IMR-90 (cell line): ENCODE measurements at regions not wholly inside any gene's neighbourhood (a gene's known extent, or its start where the extent isn't known, plus 50 kb on each side); places are given as distances from the start of the nearest gene placed in this dataset.

Experiments
- ATAC-seq: fragments of 200-7000 bp; cut with Tn5 transposase; 2 replicates; pipeline ENCODE4 v1.9.1; 2020; ENCODE audit warnings: low read depth, mild to moderate bottlenecking, moderate library complexity
- BruUV-seq: library from RNA; stranded (reverse); fragments of 400-500 nt; replicated peaks from 2 replicates; lab custom pipeline; 2021; lab: Mats Ljungman, UMichigan
- CTCF ChIA-PET: fragments of 300-600 bp; formaldehyde crosslinking; extraction: SDS; loops from one replicate; lab custom pipeline; 2021; ENCODE audit warnings: antibody characterized with exemption; lab: Yijun Ruan, JAX
- POLR2A ChIA-PET: fragments of 300-600 bp; sonication (Branson Sonifier 250); formaldehyde crosslinking; loops from one replicate; lab custom pipeline; 2022; ENCODE audit warnings: antibody characterized with exemption; ENCODE audit not compliant: unreplicated experiment; lab: Charles Lee
- DNase-seq: peaks from one replicate; pipeline ENCODE4 v3.0.0; 2013
- H2AFZ ChIP-seq: replicated peaks from 2 replicates; pipeline ENCODE3; 2013; ENCODE audit warnings: low read length, mild to moderate bottlenecking; ENCODE audit not compliant: poor library complexity
- H2AK5ac ChIP-seq: 2 replicates; pipeline ENCODE4 v1.6.1; 2013; ENCODE audit warnings: low read depth, low read length, inconsistent platforms
- H2AK9ac ChIP-seq: replicated peaks from 2 replicates; pipeline ENCODE3; 2013; ENCODE audit warnings: mild to moderate bottlenecking, low read depth, low read length, moderate library complexity; ENCODE audit not compliant: poor library complexity
- H2BK120ac ChIP-seq: 2 replicates; pipeline ENCODE4 v1.6.1; 2013; ENCODE audit warnings: low read depth, low read length, inconsistent platforms
- H2BK15ac ChIP-seq: 3 replicates; pipeline ENCODE4 v1.6.1; 2013; ENCODE audit warnings: low read depth, low read length, inconsistent platforms
- H2BK20ac ChIP-seq: 2 replicates; pipeline ENCODE4 v1.6.1; 2013; ENCODE audit warnings: low read depth, mild to moderate bottlenecking, inconsistent platforms, low read length, moderate library complexity
- H2BK5ac ChIP-seq: 2 replicates; pipeline ENCODE4 v1.6.1; 2013; ENCODE audit warnings: mild to moderate bottlenecking, low read depth, low read length, inconsistent platforms; ENCODE audit not compliant: poor library complexity, severe bottlenecking
- H3K14ac ChIP-seq: replicated peaks from 2 replicates; pipeline ENCODE4 v1.6.1; 2013; ENCODE audit warnings: low read depth, low read length, inconsistent platforms
- H3K18ac ChIP-seq: 2 replicates; pipeline ENCODE4 v1.6.1; 2013; ENCODE audit warnings: low read depth, low read length, control low read depth
- H3K23ac ChIP-seq: 2 replicates; pipeline ENCODE4 v1.6.1; 2013; ENCODE audit warnings: low read depth, low read length, inconsistent platforms
- H3K27ac ChIP-seq: 2 replicates; pipeline ENCODE4 v1.5.1; 2013; ENCODE audit warnings: mild to moderate bottlenecking, control low read depth, low read length; ENCODE audit not compliant: insufficient read depth
- H3K27me3 ChIP-seq: 2 replicates; pipeline ENCODE4 v1.6.1; 2013; ENCODE audit warnings: low read length; ENCODE audit not compliant: control insufficient read depth, insufficient read depth
- H3K36me3 ChIP-seq: 2 replicates; pipeline ENCODE4 v1.6.1; 2013; ENCODE audit warnings: low read length, mixed read lengths; ENCODE audit not compliant: control insufficient read depth, insufficient read depth
- H3K4ac ChIP-seq: 2 replicates; pipeline ENCODE4 v1.6.1; 2013; ENCODE audit warnings: low read depth, low read length, inconsistent platforms
- H3K4me1 ChIP-seq: 2 replicates; pipeline ENCODE4 v1.6.1; 2013; ENCODE audit warnings: low read length, mixed read lengths; ENCODE audit not compliant: control insufficient read depth, insufficient read depth
- H3K4me2 ChIP-seq: 2 replicates; pipeline ENCODE4 v1.6.1; 2013; ENCODE audit warnings: low read depth, mild to moderate bottlenecking, control low read depth, low read length, moderate library complexity
- H3K4me3 ChIP-seq: 2 replicates; pipeline ENCODE4 v1.5.1; 2013; ENCODE audit warnings: low read depth, mild to moderate bottlenecking, control low read depth, low read length, moderate library complexity; ENCODE audit not compliant: insufficient read depth
- H3K56ac ChIP-seq: 2 replicates; pipeline ENCODE4 v1.6.1; 2013; ENCODE audit warnings: low read length, inconsistent platforms; ENCODE audit not compliant: insufficient read depth; ENCODE audit errors: extremely low read depth
- H3K79me1 ChIP-seq, 2 experiments: 2 replicates each; pipeline ENCODE4 v1.6.1; 2013; ENCODE audit warnings: low read length in 2 of 2, inconsistent platforms in 1 of 2, low read depth in 1 of 2
- H3K9ac ChIP-seq: 2 replicates; pipeline ENCODE4 v1.6.1; 2013; ENCODE audit warnings: low read depth, low read length, control low read depth
- H3K9me1 ChIP-seq: 2 replicates; pipeline ENCODE4 v1.6.1; 2013; ENCODE audit warnings: low read length, inconsistent platforms; ENCODE audit not compliant: insufficient read depth
- H3K9me3 ChIP-seq: 2 replicates; pipeline ENCODE4 v1.6.1; 2013; ENCODE audit warnings: low read length; ENCODE audit not compliant: control insufficient read depth, insufficient read depth
- H4K20me1 ChIP-seq: 2 replicates; pipeline ENCODE4 v1.6.1; 2013; ENCODE audit warnings: low read length, inconsistent platforms; ENCODE audit not compliant: insufficient read depth
- H4K5ac ChIP-seq: 2 replicates; pipeline ENCODE4 v1.6.1; 2013; ENCODE audit warnings: mild to moderate bottlenecking, low read depth, low read length, control low read depth
- H4K8ac ChIP-seq, 2 experiments: 2 replicates each; pipeline ENCODE4 v1.6.1; 2013; ENCODE audit warnings: low read depth in 2 of 2, low read length in 2 of 2, control low read depth in 1 of 2, inconsistent platforms in 1 of 2
- H4K91ac ChIP-seq: 2 replicates; pipeline ENCODE4 v1.6.1; 2013; ENCODE audit warnings: low read depth, low read length, inconsistent platforms; ENCODE audit not compliant: insufficient read depth
- BHLHE40 ChIP-seq: fragments of 150-350 bp; IDR thresholded peaks from 2 replicates; pipeline ENCODE4 v1.6.1; 2016; ENCODE audit warnings: mild to moderate bottlenecking, low read depth, low read length
- CEBPB ChIP-seq: IDR thresholded peaks from 2 replicates; pipeline ENCODE4 v1.6.1; 2012; ENCODE audit warnings: low read depth, low read length, improper control_type of control experiment
- CHD1 ChIP-seq: IDR thresholded peaks from 2 replicates; pipeline ENCODE4 v1.6.1; 2012; ENCODE audit warnings: low read depth, low read length, improper control_type of control experiment
- FOS ChIP-seq: fragments of 150-350 bp; IDR thresholded peaks from 2 replicates; pipeline ENCODE4 v1.6.1; 2016; ENCODE audit warnings: low read depth, low read length
- MAFK ChIP-seq: IDR thresholded peaks from 2 replicates; pipeline ENCODE4 v1.6.1; 2012; ENCODE audit warnings: low read depth, low read length, improper control_type of control experiment
- MAZ ChIP-seq: IDR thresholded peaks from 2 replicates; pipeline ENCODE4 v1.6.1; 2012; ENCODE audit warnings: low read depth, mild to moderate bottlenecking, low read length, improper control_type of control experiment, moderate library complexity, borderline replicate concordance
- MXI1 ChIP-seq: IDR thresholded peaks from 2 replicates; pipeline ENCODE4 v1.6.1; 2012; ENCODE audit warnings: low read depth, mild to moderate bottlenecking, low read length, moderate library complexity, borderline replicate concordance
- NFE2L2 ChIP-seq: fragments of 150-350 bp; IDR thresholded peaks from 2 replicates; pipeline ENCODE4 v1.6.1; 2016; ENCODE audit warnings: low read depth, mild to moderate bottlenecking, low read length
- POLR2A ChIP-seq: IDR thresholded peaks from 2 replicates; pipeline ENCODE4 v1.6.1; 2012; ENCODE audit warnings: mild to moderate bottlenecking, low read depth, low read length
- RAD21 ChIP-seq: IDR thresholded peaks from 2 replicates; pipeline ENCODE4 v1.6.1; 2012; ENCODE audit warnings: low read length, improper control_type of control experiment
- RCOR1 ChIP-seq: IDR thresholded peaks from 2 replicates; pipeline ENCODE4 v1.6.1; 2012; ENCODE audit warnings: mild to moderate bottlenecking, low read length, improper control_type of control experiment; ENCODE audit not compliant: insufficient replicate concordance
- RFX5 ChIP-seq: IDR thresholded peaks from 2 replicates; pipeline ENCODE4 v1.8.0; 2012; ENCODE audit warnings: low read depth, mild to moderate bottlenecking, low read length, moderate library complexity
- SMC3 ChIP-seq: fragments of 150-350 bp; IDR thresholded peaks from 2 replicates; pipeline ENCODE4 v1.6.1; 2016; ENCODE audit warnings: low read depth, mild to moderate bottlenecking, antibody characterized with exemption, low read length, moderate library complexity
- USF2 ChIP-seq: fragments of 150-350 bp; IDR thresholded peaks from 2 replicates; pipeline ENCODE4 v1.6.1; 2017; ENCODE audit warnings: mild to moderate bottlenecking, antibody characterized with exemption, low read length, low read depth
- WGBS, 2 experiments: methylation state at CpG; one replicate each; pipeline versions ENCODE4 v1.1.5 to v1.1.7; 2013; ENCODE audit warnings: missing lambda C conversion rate in 2 of 2; ENCODE audit not compliant: insufficient read length in 1 of 2; ENCODE audit errors: extremely low coverage in 2 of 2; 5-methylcytosine and 5-hydroxymethylcytosine counted together
- dilution Hi-C: fragments of 300-500 bp; cut with HindIII; formaldehyde crosslinking; loops from one replicate; pipeline ENCODE4 v1.14.3; 2018; ENCODE audit warnings: low sequenced_read_pairs; ENCODE audit not compliant: unreplicated experiment
- in situ Hi-C: fragments of 300-500 bp; cut with MboI; formaldehyde crosslinking; loops from 3 replicates; pipeline ENCODE4 v1.14.3; 2019; ENCODE audit warnings: low sequenced_read_pairs, inconsistent platforms, mixed read lengths
- intact Hi-C: fragments of 100-400 bp; cut with micrococcal nuclease; formaldehyde crosslinking; loops from 2 replicates; pipeline ENCODE4 v1.10.0; 2022
- TF ChIP-seq, protein P1 (sequence below): conservative IDR thresholded peaks from 2 replicates; pipeline ENCODE4 v1.5.1; 2012; ENCODE audit warnings: mild to moderate bottlenecking, low read depth, low read length, improper control_type of control experiment
- TF ChIP-seq, protein P2 (sequence below): fragments of 150-350 bp; IDR thresholded peaks from 2 replicates; pipeline ENCODE4 v1.6.1; 2016; ENCODE audit warnings: low read depth, mild to moderate bottlenecking, low read length, moderate library complexity, borderline replicate concordance

DNA sequence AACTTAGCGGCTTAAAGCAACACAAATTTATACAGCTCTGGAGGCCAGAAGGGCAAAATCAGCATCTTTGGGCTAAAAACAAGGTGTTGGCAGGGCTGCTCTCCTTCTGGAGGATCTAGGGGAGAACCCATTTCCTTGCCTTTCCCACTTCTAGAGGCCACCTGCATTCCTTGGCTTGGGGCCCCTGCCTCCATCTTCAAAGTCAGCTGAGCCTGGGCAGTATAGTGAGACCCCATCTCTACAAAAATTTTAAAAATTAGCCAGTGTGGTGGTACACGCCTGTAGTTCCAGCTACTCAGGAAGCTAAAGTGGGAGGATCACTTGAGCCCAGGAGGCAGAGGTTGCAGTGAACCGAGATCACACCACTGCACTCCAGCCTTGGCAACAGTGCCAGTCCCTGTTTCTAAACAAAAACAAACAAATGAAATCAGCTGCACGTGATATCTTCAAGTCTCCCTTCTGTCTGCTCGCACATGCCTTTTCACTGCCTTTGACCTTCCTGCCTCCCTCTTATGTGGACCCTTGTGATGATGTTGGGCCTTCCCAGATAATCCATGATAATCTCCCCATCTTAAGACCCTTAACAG is 200.6 kb downstream of the ZFP36L2 start:
- H3K4me2 ChIP-seq, result no peak overlapping the region
- H4K91ac ChIP-seq, result peak overlapping the region; percentile 89
- DNase-seq, result no peak
- no peak overlapping the region for H3K23ac ChIP-seq
- H3K36me3 ChIP-seq, result no peaks in the 10 kb centered on the region
- no peak overlapping the region for H3K56ac ChIP-seq
- intact Hi-C loops (no loop called here), in situ Hi-C loops (no loop called here), dilution Hi-C loops (no loop called here)
- peak overlapping the region; percentile 88 for H2AFZ ChIP-seq
- TF ChIP-seq BHLHE40 (no peak; the same call in 1 of the 2 replicates), FOS (no peak), POLR2A (no peak), CHD1 (no peak), USF2 (no peak), RFX5 (no peak), RCOR1 (no peak), NFE2L2 (no peak), CEBPB (no peak), MAZ (no peak), SMC3 (no peak), MAFK (no peak), RAD21 (no peak), MXI1 (no peak)
- TF ChIP-seq, protein P1, sequence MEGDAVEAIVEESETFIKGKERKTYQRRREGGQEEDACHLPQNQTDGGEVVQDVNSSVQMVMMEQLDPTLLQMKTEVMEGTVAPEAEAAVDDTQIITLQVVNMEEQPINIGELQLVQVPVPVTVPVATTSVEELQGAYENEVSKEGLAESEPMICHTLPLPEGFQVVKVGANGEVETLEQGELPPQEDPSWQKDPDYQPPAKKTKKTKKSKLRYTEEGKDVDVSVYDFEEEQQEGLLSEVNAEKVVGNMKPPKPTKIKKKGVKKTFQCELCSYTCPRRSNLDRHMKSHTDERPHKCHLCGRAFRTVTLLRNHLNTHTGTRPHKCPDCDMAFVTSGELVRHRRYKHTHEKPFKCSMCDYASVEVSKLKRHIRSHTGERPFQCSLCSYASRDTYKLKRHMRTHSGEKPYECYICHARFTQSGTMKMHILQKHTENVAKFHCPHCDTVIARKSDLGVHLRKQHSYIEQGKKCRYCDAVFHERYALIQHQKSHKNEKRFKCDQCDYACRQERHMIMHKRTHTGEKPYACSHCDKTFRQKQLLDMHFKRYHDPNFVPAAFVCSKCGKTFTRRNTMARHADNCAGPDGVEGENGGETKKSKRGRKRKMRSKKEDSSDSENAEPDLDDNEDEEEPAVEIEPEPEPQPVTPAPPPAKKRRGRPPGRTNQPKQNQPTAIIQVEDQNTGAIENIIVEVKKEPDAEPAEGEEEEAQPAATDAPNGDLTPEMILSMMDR, result no peak
- TF ChIP-seq, protein P2, sequence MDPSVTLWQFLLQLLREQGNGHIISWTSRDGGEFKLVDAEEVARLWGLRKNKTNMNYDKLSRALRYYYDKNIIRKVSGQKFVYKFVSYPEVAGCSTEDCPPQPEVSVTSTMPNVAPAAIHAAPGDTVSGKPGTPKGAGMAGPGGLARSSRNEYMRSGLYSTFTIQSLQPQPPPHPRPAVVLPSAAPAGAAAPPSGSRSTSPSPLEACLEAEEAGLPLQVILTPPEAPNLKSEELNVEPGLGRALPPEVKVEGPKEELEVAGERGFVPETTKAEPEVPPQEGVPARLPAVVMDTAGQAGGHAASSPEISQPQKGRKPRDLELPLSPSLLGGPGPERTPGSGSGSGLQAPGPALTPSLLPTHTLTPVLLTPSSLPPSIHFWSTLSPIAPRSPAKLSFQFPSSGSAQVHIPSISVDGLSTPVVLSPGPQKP, result no peak
- H3K79me1 ChIP-seq, result peaks cover 0 to 4% of the 10 kb centered on the region in 2 experiments; a peak in 1 of 4 replicates
- H4K8ac ChIP-seq, result peak overlapping the region in 1 of 2 experiments; percentile 85; a peak in 2 of 4 replicates
- H3K27ac ChIP-seq, result peak overlapping the region; percentile 38; the same call in 1 of the 2 replicates
- CTCF ChIA-PET, result no interaction called here
- BruUV-seq, result no TSS peak
- 80% methylated on average over 3 of the region's 5 CpGs; no CpG with 5 or more reads in 1 of the 2 experiments for WGBS, 2 experiments
- peak overlapping the region; percentile 96 for H2AK9ac ChIP-seq
- H3K9me1 ChIP-seq, result peaks cover 5% of the 10 kb centered on the region
- peak overlapping the region; percentile 96 for H2AK5ac ChIP-seq
- no peak overlapping the region for H3K9ac ChIP-seq
- peak overlapping the region; percentile 84 for H3K14ac ChIP-seq
- peaks cover 6% of the 10 kb centered on the region for H3K4me1 ChIP-seq
- H3K9me3 ChIP-seq, result peaks cover 5% of the 10 kb centered on the region; the same call in 1 of the 2 replicates
- peak overlapping the region; percentile 70 for H2BK120ac ChIP-seq
- peak overlapping the region; percentile 84; the same call in 2 of the 3 replicates for H2BK15ac ChIP-seq
- H3K18ac ChIP-seq, result peak overlapping the region; percentile 75
- H3K4me3 ChIP-seq, result no peak overlapping the region
- H2BK20ac ChIP-seq, result peak overlapping the region; percentile 81
- H3K4ac ChIP-seq, result peak overlapping the region; percentile 70
- H3K27me3 ChIP-seq, result no peaks in the 10 kb centered on the region
- no peak overlapping the region for H2BK5ac ChIP-seq
- POLR2A ChIA-PET, result no interaction called here
- ATAC-seq, result no peak
- H4K5ac ChIP-seq, result peak overlapping the region; percentile 92
- no peaks in the 10 kb centered on the region for H4K20me1 ChIP-seq
